ENCODE measurements at regions not wholly inside any gene's neighbourhood (a gene's known extent, or its start where the extent isn't known, plus 50 kb on each side); places are given as distances from the start of the nearest gene placed in this dataset.
"Not testable (repeated sequence)": the region's sequence is repeated elsewhere in the genome, so short reads cannot be mapped to it uniquely, and the experiment has no call there.

- DNase-seq, result no peak
These were observed 93.2 kb downstream of the AKR1D1 start for GRCh38 chr7:138169441-138169851.

GRCh38 chr7:138170298-138170697 is 94.0 kb downstream of the AKR1D1 start:
- no peak for DNase-seq

- DNase-seq, result no peak
These were observed 94.9 kb downstream of the AKR1D1 start for GRCh38 chr7:138170959-138171703.

GRCh38 chr7:138173548-138173947 is 97.3 kb downstream of the AKR1D1 start:
- DNase-seq, result no peak

GRCh38 chr7:138176060-138176459 is 99.8 kb downstream of the AKR1D1 start:
- DNase-seq, result no peak

GRCh38 chr7:138184191-138184590 is 107.9 kb downstream of the AKR1D1 start:
- DNase-seq, result no peak

- DNase-seq, result no peak
These were observed 109.1 kb downstream of the AKR1D1 start for GRCh38 chr7:138185132-138185908.

- DNase-seq, result no peak
These were observed 110.7 kb downstream of the AKR1D1 start for GRCh38 chr7:138186951-138187351.

- no peak for DNase-seq
These were observed 112.1 kb downstream of the AKR1D1 start for GRCh38 chr7:138188290-138188858.

- DNase-seq, result no peak
These were observed 118.3 kb downstream of the AKR1D1 start for GRCh38 chr7:138194567-138194966.

GRCh38 chr7:138195151-138195571 is 118.9 kb downstream of the AKR1D1 start:
- no peak for DNase-seq

GRCh38 chr7:138196503-138196946 is 120.3 kb downstream of the AKR1D1 start:
- not testable (repeated sequence) for DNase-seq

- DNase-seq, result no peak
These were observed 121.0 kb downstream of the AKR1D1 start for GRCh38 chr7:138196971-138197896.

- no peak for DNase-seq
These were observed 128.2 kb downstream of the AKR1D1 start for GRCh38 chr7:138204285-138204981.

- DNase-seq, result no peak
These were observed 128.7 kb downstream of the AKR1D1 start for GRCh38 chr7:138204982-138205298.

GRCh38 chr7:138205614-138206150 is 129.4 kb downstream of the AKR1D1 start:
- DNase-seq, result no peak

GRCh38 chr7:138207555-138207971 is 131.3 kb downstream of the AKR1D1 start:
- no peak for DNase-seq

- DNase-seq, result no peak
These were observed 131.9 kb downstream of the AKR1D1 start for GRCh38 chr7:138208142-138208570.

- DNase-seq, result no peak
These were observed 132.6 kb downstream of the AKR1D1 start for GRCh38 chr7:138208864-138209263.

- DNase-seq, result no peak
These were observed 136.1 kb downstream of the AKR1D1 start for GRCh38 chr7:138212314-138212713.

- no peak for DNase-seq
These were observed 138.7 kb downstream of the AKR1D1 start for GRCh38 chr7:138214926-138215325.

GRCh38 chr7:138220321-138220720 is 144.1 kb downstream of the AKR1D1 start:
- DNase-seq, result not testable (repeated sequence)

Measured in NCI-H524 treated with DMSO at 0.1 percent for 48 hours (cell line).